ENCODE measurements at regions not wholly inside any gene's neighbourhood (a gene's known extent, or its start where the extent isn't known, plus 50 kb on each side); places are given as distances from the start of the nearest gene placed in this dataset.

DNA sequence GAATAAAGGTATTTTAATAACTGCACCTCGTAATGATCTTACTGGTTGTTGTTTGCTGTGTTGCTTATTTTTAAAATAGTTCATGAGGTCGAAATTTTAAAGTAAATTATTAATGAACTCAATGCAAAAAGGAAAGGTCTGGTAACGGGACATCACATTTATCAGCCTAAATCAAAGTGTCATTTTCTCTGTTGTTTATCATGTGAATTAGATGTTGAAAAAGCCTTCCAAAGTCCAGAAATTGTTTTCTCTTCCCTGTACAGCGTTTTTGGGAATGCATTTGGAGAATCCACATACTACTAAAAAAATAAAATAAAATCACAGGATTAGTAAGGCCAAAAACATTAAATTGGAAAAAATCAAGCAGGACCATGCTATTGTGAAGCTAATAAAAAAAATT is 339.2 kb upstream of the NECTIN3 start:
- TF ChIP-seq, protein P1, sequence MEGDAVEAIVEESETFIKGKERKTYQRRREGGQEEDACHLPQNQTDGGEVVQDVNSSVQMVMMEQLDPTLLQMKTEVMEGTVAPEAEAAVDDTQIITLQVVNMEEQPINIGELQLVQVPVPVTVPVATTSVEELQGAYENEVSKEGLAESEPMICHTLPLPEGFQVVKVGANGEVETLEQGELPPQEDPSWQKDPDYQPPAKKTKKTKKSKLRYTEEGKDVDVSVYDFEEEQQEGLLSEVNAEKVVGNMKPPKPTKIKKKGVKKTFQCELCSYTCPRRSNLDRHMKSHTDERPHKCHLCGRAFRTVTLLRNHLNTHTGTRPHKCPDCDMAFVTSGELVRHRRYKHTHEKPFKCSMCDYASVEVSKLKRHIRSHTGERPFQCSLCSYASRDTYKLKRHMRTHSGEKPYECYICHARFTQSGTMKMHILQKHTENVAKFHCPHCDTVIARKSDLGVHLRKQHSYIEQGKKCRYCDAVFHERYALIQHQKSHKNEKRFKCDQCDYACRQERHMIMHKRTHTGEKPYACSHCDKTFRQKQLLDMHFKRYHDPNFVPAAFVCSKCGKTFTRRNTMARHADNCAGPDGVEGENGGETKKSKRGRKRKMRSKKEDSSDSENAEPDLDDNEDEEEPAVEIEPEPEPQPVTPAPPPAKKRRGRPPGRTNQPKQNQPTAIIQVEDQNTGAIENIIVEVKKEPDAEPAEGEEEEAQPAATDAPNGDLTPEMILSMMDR (conservative IDR thresholded peaks at IDR 0.05; ENCODE audit: low read depth, low read length) = no peak
- TF ChIP-seq EZH2phosphoT487 (IDR thresholded peaks at IDR 0.05; ENCODE audit: borderline replicate concordance, low read length) = no peak

Measured in PC-3 (cell line).